Loucy (cell line): ENCODE measurements at regions not wholly inside any gene's neighbourhood (a gene's known extent, or its start where the extent isn't known, plus 50 kb on each side); places are given as distances from the start of the nearest gene placed in this dataset.

ENCODE experiments used
- H2AFZ ChIP-seq: fragments of 200-600 bp; sonication (generic); 2 replicates; pipeline ENCODE4 v1.6.0; 2016; ENCODE audit warnings: antibody characterized with exemption, mild to moderate bottlenecking, low read length, moderate library complexity
- H3F3A ChIP-seq: fragments of 200-600 bp; 2 replicates; pipeline ENCODE4 v1.6.0; 2016; ENCODE audit warnings: antibody characterized with exemption, low read depth, mild to moderate bottlenecking
- H3K27me3 ChIP-seq: fragments of 200-600 bp; sonication (generic); 2 replicates; pipeline ENCODE4 v1.6.1; 2014; ENCODE audit warnings: low read length, mild to moderate bottlenecking; ENCODE audit not compliant: insufficient read depth, poor library complexity, severe bottlenecking
- H3K36me3 ChIP-seq: fragments of 200-600 bp; sonication (generic); 2 replicates; pipeline ENCODE4 v1.6.1; 2016; ENCODE audit warnings: low read length; ENCODE audit not compliant: insufficient read depth
- H3K4me1 ChIP-seq: fragments of 200-600 bp; sonication (generic); 2 replicates; pipeline ENCODE4 v1.5.1; 2014; ENCODE audit warnings: low read length, mild to moderate bottlenecking; ENCODE audit not compliant: insufficient read depth, poor library complexity, severe bottlenecking
- H3K4me2 ChIP-seq: fragments of 200-600 bp; sonication (generic); 2 replicates; pipeline ENCODE4 v1.6.0; 2014; ENCODE audit warnings: antibody characterized with exemption, low read length, low read depth, mild to moderate bottlenecking; ENCODE audit not compliant: poor library complexity, severe bottlenecking
- H3K4me3 ChIP-seq: fragments of 200-600 bp; sonication (generic); 2 replicates; pipeline ENCODE4 v1.5.1; 2014; ENCODE audit warnings: low read length, mild to moderate bottlenecking, mixed read lengths; ENCODE audit not compliant: poor library complexity, severe bottlenecking
- H3K79me2 ChIP-seq: fragments of 200-600 bp; sonication (generic); 2 replicates; pipeline ENCODE4 v1.6.1; 2014; ENCODE audit warnings: low read length; ENCODE audit not compliant: insufficient read depth
- H3K9ac ChIP-seq: fragments of 200-600 bp; sonication (generic); 2 replicates; pipeline ENCODE4 v1.6.0; 2014; ENCODE audit warnings: mild to moderate bottlenecking, low read depth, low read length, moderate library complexity; ENCODE audit not compliant: poor library complexity, severe bottlenecking
- H3K9me2 ChIP-seq: fragments of 200-600 bp; sonication (generic); replicated peaks from 2 replicates; pipeline ENCODE4 v1.6.1; 2016; ENCODE audit warnings: low read depth, low read length, mixed read lengths
- H3K9me3 ChIP-seq: fragments of 200-600 bp; sonication (generic); 2 replicates; pipeline ENCODE4 v1.6.1; 2014; ENCODE audit warnings: mild to moderate bottlenecking, antibody characterized with exemption, low read length, low read depth; ENCODE audit not compliant: insufficient read depth
- H4K20me1 ChIP-seq: fragments of 200-600 bp; sonication (generic); 2 replicates; pipeline ENCODE4 v1.6.0; 2014; ENCODE audit warnings: antibody characterized with exemption, low read length, mild to moderate bottlenecking; ENCODE audit not compliant: insufficient read depth, poor library complexity, severe bottlenecking
- CTCF ChIP-seq: fragments of 200-600 bp; sonication (generic); conservative IDR thresholded peaks from 2 replicates; pipeline ENCODE4 v1.5.1; 2014; ENCODE audit warnings: mild to moderate bottlenecking, antibody characterized with exemption, low read length
- EZH2phosphoT487 ChIP-seq: fragments of 200-600 bp; IDR thresholded peaks from 2 replicates; pipeline ENCODE4 v1.6.1; 2018; ENCODE audit warnings: antibody characterized with exemption, mild to moderate bottlenecking, moderate library complexity, borderline replicate concordance

GRCh38 chr6:140036196-140036595 lies 661.7 kb upstream of the CITED2 start:
- TF ChIP-seq CTCF (no peak), EZH2phosphoT487 (no peak)
- no peak overlapping the region for H3K9ac ChIP-seq
- H4K20me1 ChIP-seq = no peaks in the 10 kb centered on the region
- no peak overlapping the region for H3K4me2 ChIP-seq
- H3K79me2 ChIP-seq = no peaks in the 10 kb centered on the region
- H3K9me3 ChIP-seq = no peaks in the 10 kb centered on the region
- no peaks in the 10 kb centered on the region for H3K9me2 ChIP-seq
- no peak overlapping the region for H3K4me3 ChIP-seq
- no peaks in the 10 kb centered on the region for H3F3A ChIP-seq
- no peaks in the 10 kb centered on the region for H3K27me3 ChIP-seq
- no peak overlapping the region for H2AFZ ChIP-seq
- no peaks in the 10 kb centered on the region for H3K4me1 ChIP-seq
- H3K36me3 ChIP-seq = no peaks in the 10 kb centered on the region

GRCh38 chr6:140032189-140032588 lies 657.7 kb upstream of the CITED2 start:
- H3F3A ChIP-seq = no peaks in the 10 kb centered on the region
- no peaks in the 10 kb centered on the region for H3K9me2 ChIP-seq
- H3K9me3 ChIP-seq = 0 out of 2 replicates have a peak, but pooled peaks cover 5% of the 10 kb centered on the region
- H3K9ac ChIP-seq = no peak overlapping the region
- H3K4me3 ChIP-seq = no peak overlapping the region
- H2AFZ ChIP-seq = no peak overlapping the region
- H3K27me3 ChIP-seq = no peaks in the 10 kb centered on the region
- H3K4me2 ChIP-seq = no peak overlapping the region
- no peaks in the 10 kb centered on the region for H3K79me2 ChIP-seq
- no peaks in the 10 kb centered on the region for H4K20me1 ChIP-seq
- H3K4me1 ChIP-seq = no peaks in the 10 kb centered on the region
- H3K36me3 ChIP-seq = no peaks in the 10 kb centered on the region
- no peak for TF ChIP-seq CTCF
- TF ChIP-seq EZH2phosphoT487 = no peak

- Histone ChIP-seq H3K9ac (no peak overlapping the region), H3K79me2 (no peaks in the 10 kb centered on the region), H3K9me3 (0 out of 2 replicates have a peak, but pooled peaks cover 5% of the 10 kb centered on the region), H3F3A (no peaks in the 10 kb centered on the region), H3K4me3 (no peak overlapping the region), H3K36me3 (no peaks in the 10 kb centered on the region), H2AFZ (no peak overlapping the region), H3K4me2 (no peak overlapping the region), H3K4me1 (no peaks in the 10 kb centered on the region), H3K9me2 (no peaks in the 10 kb centered on the region), H4K20me1 (no peaks in the 10 kb centered on the region), H3K27me3 (no peaks in the 10 kb centered on the region)
- TF ChIP-seq EZH2phosphoT487 (no peak), CTCF (no peak)
Observed at GRCh38 chr6:140029551-140029950, 655.1 kb upstream of the CITED2 start.
